ENCODE measurements at regions not wholly inside any gene's neighbourhood (a gene's known extent, or its start where the extent isn't known, plus 50 kb on each side); places are given as distances from the start of the nearest gene placed in this dataset.

- Histone ChIP-seq H3K9ac (ENCODE audit: insufficient read depth, low read depth, low read length) (no peak overlapping the region), H4K20me1 (ENCODE audit: insufficient read depth, low read length) (no peaks in the 10 kb centered on the region), H2AFZ (ENCODE audit: low read length) (no peak overlapping the region), H3K79me2 (ENCODE audit: insufficient read depth, low read length) (no peaks in the 10 kb centered on the region), H3K4me3 (replicated peaks in 1 of 3; ENCODE audit: insufficient read depth in 1 of 3, low read depth in 2 of 3, low read length in 3 of 3) (no peak overlapping the region), H3K27ac (ENCODE audit: extremely low read length, insufficient read depth, low read length) (no peak overlapping the region), H3K27me3 (ENCODE audit: control insufficient read depth in 1 of 2, insufficient read depth in 2 of 2, low read length in 2 of 2) (peaks cover 2 to 6% of the 10 kb centered on the region in 2 experiments; a peak in 1 of 5 replicates), H3K4me2 (ENCODE audit: low read depth, low read length) (no peak overlapping the region), H3K9me3 (ENCODE audit: low read length) (no peaks in the 10 kb centered on the region), H3K36me3 (replicated peaks in 1 of 2; ENCODE audit: control insufficient read depth in 1 of 2, insufficient read depth in 2 of 2, low read length in 2 of 2) (no peaks in the 10 kb centered on the region), H3K4me1 (ENCODE audit: insufficient read depth, low read length) (no peaks in the 10 kb centered on the region)
- DNase-seq (ENCODE audit: low spot score) (no peak), ATAC-seq (no peak), FAIRE-seq (no peak)
- BruUV-seq (replicated peaks) = no TSS peak
- ChIA-PET POLR2A (no interaction called here), CTCF (ENCODE audit: low intra/inter-chr PET ratio, low total read pairs) (no interaction called here)
- in situ Hi-C loops (cut with HindIII; ENCODE audit: extremely low pct_ligation_motif_present, low pct_unique_long_range_greater_than_20kb) = no loop called here
- 57% methylated on average over 13 of the region's 13 CpGs for WGBS (ENCODE audit: low lambda C conversion rate)
- TF ChIP-seq NFYB (CRISPR knock-in tag; IDR thresholded peaks at IDR 0.05) (no peak), ZNF530 (CRISPR knock-in tag; IDR thresholded peaks at IDR 0.05; ENCODE audit: low read depth) (no peak), XRCC5 (optimal IDR thresholded peaks at IDR 0.05; ENCODE audit: low read length) (no peak), ZNF704 (CRISPR knock-in tag; IDR thresholded peaks at IDR 0.05; ENCODE audit: borderline replicate concordance) (no peak), SCMH1 (CRISPR knock-in tag; IDR thresholded peaks at IDR 0.05; ENCODE audit: borderline replicate concordance) (no peak), ATF7-NPFF (CRISPR knock-in tag; IDR thresholded peaks at IDR 0.05; ENCODE audit: low read depth) (no peak)
- TF ChIP-seq, protein P1, sequence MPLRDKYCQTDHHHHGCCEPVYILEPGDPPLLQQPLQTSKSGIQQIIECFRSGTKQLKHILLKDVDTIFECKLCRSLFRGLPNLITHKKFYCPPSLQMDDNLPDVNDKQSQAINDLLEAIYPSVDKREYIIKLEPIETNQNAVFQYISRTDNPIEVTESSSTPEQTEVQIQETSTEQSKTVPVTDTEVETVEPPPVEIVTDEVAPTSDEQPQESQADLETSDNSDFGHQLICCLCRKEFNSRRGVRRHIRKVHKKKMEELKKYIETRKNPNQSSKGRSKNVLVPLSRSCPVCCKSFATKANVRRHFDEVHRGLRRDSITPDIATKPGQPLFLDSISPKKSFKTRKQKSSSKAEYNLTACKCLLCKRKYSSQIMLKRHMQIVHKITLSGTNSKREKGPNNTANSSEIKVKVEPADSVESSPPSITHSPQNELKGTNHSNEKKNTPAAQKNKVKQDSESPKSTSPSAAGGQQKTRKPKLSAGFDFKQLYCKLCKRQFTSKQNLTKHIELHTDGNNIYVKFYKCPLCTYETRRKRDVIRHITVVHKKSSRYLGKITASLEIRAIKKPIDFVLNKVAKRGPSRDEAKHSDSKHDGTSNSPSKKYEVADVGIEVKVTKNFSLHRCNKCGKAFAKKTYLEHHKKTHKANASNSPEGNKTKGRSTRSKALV (CRISPR knock-in tag; IDR thresholded peaks at IDR 0.05) = no peak
- TF ChIP-seq, protein P2, sequence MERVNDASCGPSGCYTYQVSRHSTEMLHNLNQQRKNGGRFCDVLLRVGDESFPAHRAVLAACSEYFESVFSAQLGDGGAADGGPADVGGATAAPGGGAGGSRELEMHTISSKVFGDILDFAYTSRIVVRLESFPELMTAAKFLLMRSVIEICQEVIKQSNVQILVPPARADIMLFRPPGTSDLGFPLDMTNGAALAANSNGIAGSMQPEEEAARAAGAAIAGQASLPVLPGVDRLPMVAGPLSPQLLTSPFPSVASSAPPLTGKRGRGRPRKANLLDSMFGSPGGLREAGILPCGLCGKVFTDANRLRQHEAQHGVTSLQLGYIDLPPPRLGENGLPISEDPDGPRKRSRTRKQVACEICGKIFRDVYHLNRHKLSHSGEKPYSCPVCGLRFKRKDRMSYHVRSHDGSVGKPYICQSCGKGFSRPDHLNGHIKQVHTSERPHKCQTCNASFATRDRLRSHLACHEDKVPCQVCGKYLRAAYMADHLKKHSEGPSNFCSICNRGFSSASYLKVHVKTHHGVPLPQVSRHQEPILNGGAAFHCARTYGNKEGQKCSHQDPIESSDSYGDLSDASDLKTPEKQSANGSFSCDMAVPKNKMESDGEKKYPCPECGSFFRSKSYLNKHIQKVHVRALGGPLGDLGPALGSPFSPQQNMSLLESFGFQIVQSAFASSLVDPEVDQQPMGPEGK (CRISPR knock-in tag; IDR thresholded peaks at IDR 0.05) = no peak
- intact Hi-C loops (cut with micrococcal nuclease; ENCODE audit: unreplicated experiment) = no loop called here
These were observed 58.4 kb downstream of the ARL4C start for GRCh38 chr2:234438305-234438977.

Measured in HepG2 (cell line).